Posterior vena cava (tissue), 2 donors: ENCODE measurements at regions not wholly inside any gene's neighbourhood (a gene's known extent, or its start where the extent isn't known, plus 50 kb on each side); places are given as distances from the start of the nearest gene placed in this dataset.

Experiments used
- DNase-seq: peaks from one replicate; pipeline ENCODE4 v3.0.0-alpha.2; 2020; ENCODE audit warnings: low spot score
- intact Hi-C, 2 donors: fragments of 100-400 bp; cut with DNase I; formaldehyde crosslinking; loops; one replicate each; pipeline versions ENCODE4 v1.14.1 to v1.14.2; 2022 to 2023
- donor health status: DM: yes; HTN: yes; CAD: no.
- donor health status: DM: yes; HTN: yes; CAD: no.

DNA sequence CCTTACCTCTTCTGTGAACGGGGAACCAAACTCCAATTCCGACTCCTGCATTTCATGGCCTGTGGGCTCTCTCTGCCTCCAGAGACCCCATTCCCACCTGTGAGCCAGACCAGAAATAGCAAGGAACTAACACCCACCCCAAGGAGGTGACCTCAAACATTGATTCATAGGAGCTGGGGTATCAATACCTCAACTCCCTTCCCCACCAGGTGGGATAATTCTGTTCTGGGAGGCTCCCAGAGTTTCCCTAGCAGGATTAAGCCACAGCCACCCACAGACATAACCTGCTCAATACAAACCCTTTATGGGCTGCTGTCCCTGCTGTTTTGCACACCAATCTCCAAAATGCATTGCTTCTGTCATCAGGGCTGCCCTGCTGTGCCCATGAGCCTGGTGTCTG is 59.6 kb upstream of the FOXF1 start:
- no peak for DNase-seq
- intact Hi-C loops = no loop called here

DNA sequence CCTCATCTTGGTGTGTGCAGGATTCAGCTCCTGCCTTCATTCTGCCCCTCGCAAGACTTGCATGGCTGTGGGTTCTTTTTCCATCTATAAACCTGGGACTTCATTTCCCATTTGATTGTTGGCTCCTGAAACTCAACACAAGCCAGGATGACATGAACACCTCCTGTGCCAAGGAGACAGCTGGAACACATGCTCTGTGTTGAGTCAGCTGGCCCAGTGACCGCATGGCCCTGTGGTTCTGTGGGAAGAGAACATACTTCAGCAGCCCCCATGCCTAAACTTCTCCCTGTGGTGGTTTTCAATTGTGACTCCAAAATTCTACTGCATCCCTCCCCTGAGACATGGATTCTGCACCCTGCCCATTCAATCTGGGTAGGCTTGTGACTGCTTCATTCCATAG is 57.9 kb upstream of the FOXF1 start:
- intact Hi-C loops = no loop called here
- no peak for DNase-seq

DNA sequence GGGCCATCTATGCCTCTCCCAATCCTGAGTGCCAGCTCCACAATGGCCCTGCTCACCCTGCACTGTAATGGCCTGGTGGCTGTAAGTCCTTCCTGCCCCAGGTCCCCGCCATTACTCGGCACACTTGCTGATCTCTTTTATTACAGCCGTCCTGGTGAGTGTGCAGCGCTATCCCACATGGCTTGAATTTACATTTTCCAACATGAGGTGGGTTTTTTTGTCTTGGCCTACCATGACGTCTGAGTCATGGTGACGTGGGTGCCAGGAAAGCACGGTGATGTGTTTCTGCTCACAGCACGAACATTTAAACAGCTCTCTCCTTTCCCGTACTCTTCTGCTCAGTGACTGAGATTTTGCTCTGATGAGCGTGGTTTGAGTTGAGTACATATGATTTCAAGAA is 55.2 kb upstream of the FOXF1 start:
- intact Hi-C loops = no loop called here
- DNase-seq = no peak

DNA sequence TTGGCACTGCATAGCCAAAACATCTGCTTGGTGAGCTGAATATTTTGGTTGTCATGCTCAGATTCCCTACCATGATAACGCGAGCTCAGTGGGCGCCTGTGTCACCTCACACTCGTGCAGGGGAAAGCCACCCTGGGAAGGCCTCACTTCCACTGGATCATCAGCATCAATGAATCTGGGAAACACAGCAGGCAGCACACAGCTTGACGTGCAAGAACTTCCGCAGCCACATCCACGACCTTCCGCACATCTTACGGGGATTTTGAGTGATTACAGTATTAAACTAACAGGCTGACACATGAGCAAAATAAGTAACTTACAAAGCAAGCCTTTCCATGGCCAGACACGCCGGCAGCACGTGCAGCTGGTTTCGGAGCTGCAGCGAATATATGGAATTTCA is 54.7 kb upstream of the FOXF1 start:
- no peak for DNase-seq
- intact Hi-C loops = no loop called here

DNA sequence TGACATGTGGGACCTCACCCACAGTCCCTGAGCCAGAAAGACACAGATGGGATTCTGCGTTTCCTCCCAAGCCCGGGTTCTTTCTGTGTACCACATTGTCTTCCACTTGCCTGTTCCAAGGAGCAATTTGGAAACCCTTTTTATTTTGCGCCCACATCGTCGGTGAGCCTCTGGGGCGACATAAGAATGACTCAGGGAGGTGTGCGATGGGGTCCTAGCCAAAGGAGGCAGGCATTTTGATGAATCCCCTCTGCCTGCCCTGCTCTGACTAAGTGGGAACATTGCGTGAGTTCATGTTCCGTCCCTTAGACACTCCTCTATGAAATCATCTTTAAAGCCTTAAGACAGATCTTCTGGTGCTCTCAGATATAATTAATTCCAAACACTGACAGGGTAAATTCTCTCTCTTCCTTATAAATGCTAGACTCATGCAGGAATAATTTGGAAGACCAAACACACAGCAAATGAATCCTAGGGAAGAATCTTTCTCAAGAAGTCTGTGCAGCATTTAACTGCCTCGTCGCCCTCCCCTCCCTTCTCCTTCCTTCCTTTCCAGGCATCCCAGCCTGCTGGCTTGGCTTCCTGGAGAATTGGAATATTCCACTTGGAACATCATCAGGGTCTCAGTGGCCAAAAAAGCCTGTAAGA is 52.7 kb upstream of the FOXF1 start:
- DNase-seq = no peak
- intact Hi-C loops = no loop called here

DNA sequence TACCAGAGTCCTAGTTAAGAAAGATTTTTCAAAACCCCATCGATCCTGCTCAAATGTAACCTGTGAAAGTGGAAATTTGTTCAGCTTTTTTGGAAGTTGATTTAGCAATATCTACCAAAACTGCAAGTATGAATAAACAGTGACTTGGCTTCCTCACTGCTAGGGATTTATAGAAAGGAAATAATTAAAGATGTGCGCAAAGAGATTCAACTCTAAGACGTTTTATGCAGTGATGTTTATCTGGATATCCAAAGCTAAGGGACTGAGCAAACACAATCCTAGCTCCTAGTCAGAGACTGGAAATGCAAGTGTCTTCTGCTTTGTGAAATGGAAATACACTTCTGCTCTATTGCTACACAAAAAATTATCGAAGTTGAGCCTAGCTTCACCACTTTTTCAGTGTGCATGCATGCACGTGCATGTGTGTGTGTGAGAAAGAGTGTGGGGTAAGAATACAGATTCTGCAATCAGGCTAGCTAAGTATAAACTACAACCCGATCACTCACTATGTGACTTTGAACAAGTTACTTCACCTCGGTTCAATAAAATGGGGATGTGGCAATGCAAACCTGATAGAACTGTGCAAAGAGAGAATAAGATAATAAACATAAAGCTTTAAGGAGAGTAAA is 52.1 kb upstream of the FOXF1 start:
- intact Hi-C loops = no loop called here
- DNase-seq = no peak

DNA sequence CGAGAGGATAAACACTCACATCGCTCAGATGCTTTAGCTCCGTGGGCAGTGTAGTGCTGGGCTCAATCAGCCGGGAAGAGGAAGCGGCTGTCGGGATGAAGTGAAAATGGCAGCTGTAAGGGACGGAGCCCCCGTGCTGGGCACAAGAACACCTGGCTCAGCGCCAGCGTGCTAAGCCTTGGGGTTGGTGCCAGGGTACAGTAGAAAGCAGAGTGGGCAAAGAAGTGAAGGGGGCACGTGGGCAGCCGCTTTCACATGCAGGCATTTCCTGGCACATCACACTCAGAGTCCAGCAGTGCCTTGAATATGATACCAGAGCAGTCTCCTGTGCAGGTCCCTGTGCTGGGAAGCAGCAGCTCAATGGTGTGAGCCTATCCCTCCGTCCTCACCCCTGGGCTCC is 51.1 kb upstream of the FOXF1 start:
- DNase-seq = no peak
- intact Hi-C loops = no loop called here
